ENCODE measurements at regions not wholly inside any gene's neighbourhood (a gene's known extent, or its start where the extent isn't known, plus 50 kb on each side); places are given as distances from the start of the nearest gene placed in this dataset.

GRCh38 chr22:49031746-49032330, 795.8 kb downstream of the BRD1 start:
- Histone ChIP-seq H3K4me3 (no peak overlapping the region), H3K27me3 (peaks cover 0 to 53% (median 0%) of the 10 kb centered on the region in 4 donors), H3K9me3 (no peaks in the 10 kb centered on the region), H3K36me3 (no peaks in the 10 kb centered on the region), H3K27ac (no peak overlapping the region), H3K4me1 (no peaks in the 10 kb centered on the region)
- TF ChIP-seq, protein P1, sequence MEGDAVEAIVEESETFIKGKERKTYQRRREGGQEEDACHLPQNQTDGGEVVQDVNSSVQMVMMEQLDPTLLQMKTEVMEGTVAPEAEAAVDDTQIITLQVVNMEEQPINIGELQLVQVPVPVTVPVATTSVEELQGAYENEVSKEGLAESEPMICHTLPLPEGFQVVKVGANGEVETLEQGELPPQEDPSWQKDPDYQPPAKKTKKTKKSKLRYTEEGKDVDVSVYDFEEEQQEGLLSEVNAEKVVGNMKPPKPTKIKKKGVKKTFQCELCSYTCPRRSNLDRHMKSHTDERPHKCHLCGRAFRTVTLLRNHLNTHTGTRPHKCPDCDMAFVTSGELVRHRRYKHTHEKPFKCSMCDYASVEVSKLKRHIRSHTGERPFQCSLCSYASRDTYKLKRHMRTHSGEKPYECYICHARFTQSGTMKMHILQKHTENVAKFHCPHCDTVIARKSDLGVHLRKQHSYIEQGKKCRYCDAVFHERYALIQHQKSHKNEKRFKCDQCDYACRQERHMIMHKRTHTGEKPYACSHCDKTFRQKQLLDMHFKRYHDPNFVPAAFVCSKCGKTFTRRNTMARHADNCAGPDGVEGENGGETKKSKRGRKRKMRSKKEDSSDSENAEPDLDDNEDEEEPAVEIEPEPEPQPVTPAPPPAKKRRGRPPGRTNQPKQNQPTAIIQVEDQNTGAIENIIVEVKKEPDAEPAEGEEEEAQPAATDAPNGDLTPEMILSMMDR (IDR thresholded peaks at IDR 0.05) = no peak
- TF ChIP-seq POLR2A (IDR thresholded peaks at IDR 0.05) = no peak
- intact Hi-C loops (cut with DNase I) = no loop called here
- no peak for DNase-seq
- 53 to 60% methylated on average over 2 to 4 of the region's 6 CpGs for WGBS, 2 donors

DNA sequence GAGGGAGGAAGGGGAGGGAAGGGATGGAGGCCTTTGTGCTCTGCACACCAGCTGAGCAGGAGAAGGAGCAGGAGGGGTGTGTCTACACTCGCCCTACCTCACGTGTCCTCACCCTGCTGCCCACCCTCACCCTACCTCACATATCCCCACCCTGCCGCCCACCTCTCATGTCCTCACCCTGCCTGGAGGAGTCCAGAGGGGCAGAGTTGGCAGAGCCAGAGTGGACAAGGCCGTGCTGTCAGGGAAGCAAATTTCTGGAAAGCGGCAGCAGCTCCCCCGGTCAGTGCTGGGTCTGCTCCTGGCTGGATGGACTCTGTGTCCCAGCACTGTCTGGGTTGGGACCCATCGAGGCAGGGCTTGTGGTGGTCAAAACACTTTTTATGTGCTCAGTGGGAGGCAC, 799.6 kb downstream of the BRD1 start:
- peaks cover 0 to 59% (median 0%) of the 10 kb centered on the region in 4 donors for H3K27me3 ChIP-seq
- intact Hi-C loops (cut with DNase I) = no loop called here
- no peak for TF ChIP-seq POLR2A (IDR thresholded peaks at IDR 0.05)
- TF ChIP-seq, protein P1 (IDR thresholded peaks at IDR 0.05) = no peak

DNA sequence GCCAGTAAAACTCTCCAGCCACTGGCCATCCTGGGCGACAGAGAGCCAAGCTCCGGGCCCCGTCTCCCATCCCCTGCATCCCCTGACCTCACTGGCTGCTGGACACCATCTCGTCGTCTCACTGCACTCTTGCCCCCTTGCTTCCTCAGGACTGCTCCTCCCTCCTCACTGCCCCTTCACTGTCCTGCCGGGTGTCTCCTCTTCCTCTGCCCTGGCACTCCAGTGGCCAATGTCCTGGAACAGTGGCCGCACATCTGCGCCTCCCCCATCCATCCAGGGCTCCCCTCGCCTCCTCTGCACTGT, 800.4 kb downstream of the BRD1 start:
- 63 to 73% methylated on average over 7 to 9 of the region's 9 CpGs for WGBS, 2 donors
- TF ChIP-seq POLR2A (IDR thresholded peaks at IDR 0.05) = no peak
- TF ChIP-seq, protein P1 (IDR thresholded peaks at IDR 0.05) = no peak
- H3K4me1 ChIP-seq = no peaks in the 10 kb centered on the region
- DNase-seq = no peak
- intact Hi-C loops (cut with DNase I) = no loop called here
- peaks cover 0 to 52% (median 0%) of the 10 kb centered on the region in 4 donors for H3K27me3 ChIP-seq
- no peaks in the 10 kb centered on the region for H3K9me3 ChIP-seq
- no peak overlapping the region for H3K27ac ChIP-seq
- H3K4me3 ChIP-seq = no peak overlapping the region
- no peaks in the 10 kb centered on the region for H3K36me3 ChIP-seq

More for the DNA sequence above, 799.6 kb downstream of the BRD1 start:
- Histone ChIP-seq H3K27ac (no peak overlapping the region), H3K4me3 (no peak overlapping the region), H3K36me3 (no peaks in the 10 kb centered on the region), H3K9me3 (no peaks in the 10 kb centered on the region), H3K4me1 (no peaks in the 10 kb centered on the region)
- no peak for DNase-seq
- 67 to 89% methylated on average over 2 to 6 of the region's 7 CpGs for WGBS, 2 donors

GRCh38 chr22:49026494-49027367, 800.9 kb downstream of the BRD1 start:
- DNase-seq = no peak
- Histone ChIP-seq H3K27ac (no peak overlapping the region), H3K4me3 (no peak overlapping the region), H3K27me3 (peaks cover 0 to 46% (median 0%) of the 10 kb centered on the region in 4 donors), H3K9me3 (no peaks in the 10 kb centered on the region), H3K36me3 (no peaks in the 10 kb centered on the region), H3K4me1 (no peaks in the 10 kb centered on the region)
- intact Hi-C loops (cut with DNase I) = no loop called here
- TF ChIP-seq POLR2A (IDR thresholded peaks at IDR 0.05) = no peak
- TF ChIP-seq, protein P1 (IDR thresholded peaks at IDR 0.05) = no peak
- WGBS, 2 donors = 70 to 72% methylated on average over 3 to 8 of the region's 12 CpGs

- H3K27me3 ChIP-seq = peaks cover 0 to 38% (median 0%) of the 10 kb centered on the region in 4 donors
- H3K4me3 ChIP-seq = no peak overlapping the region
- no peak for DNase-seq
- WGBS, 2 donors = 73 to 80% methylated on average over 8 to 10 of the region's 17 CpGs
- H3K36me3 ChIP-seq = no peaks in the 10 kb centered on the region
- intact Hi-C loops (cut with DNase I) = no loop called here
- no peak overlapping the region for H3K27ac ChIP-seq
- no peaks in the 10 kb centered on the region for H3K9me3 ChIP-seq
- no peak for TF ChIP-seq POLR2A (IDR thresholded peaks at IDR 0.05)
- no peaks in the 10 kb centered on the region for H3K4me1 ChIP-seq
Measured at GRCh38 chr22:49025791-49026493, 801.7 kb downstream of the BRD1 start.

Measured in esophagus squamous epithelium (tissue), 5 donors.